ENCODE measurements at regions not wholly inside any gene's neighbourhood (a gene's known extent, or its start where the extent isn't known, plus 50 kb on each side); places are given as distances from the start of the nearest gene placed in this dataset.

DNA sequence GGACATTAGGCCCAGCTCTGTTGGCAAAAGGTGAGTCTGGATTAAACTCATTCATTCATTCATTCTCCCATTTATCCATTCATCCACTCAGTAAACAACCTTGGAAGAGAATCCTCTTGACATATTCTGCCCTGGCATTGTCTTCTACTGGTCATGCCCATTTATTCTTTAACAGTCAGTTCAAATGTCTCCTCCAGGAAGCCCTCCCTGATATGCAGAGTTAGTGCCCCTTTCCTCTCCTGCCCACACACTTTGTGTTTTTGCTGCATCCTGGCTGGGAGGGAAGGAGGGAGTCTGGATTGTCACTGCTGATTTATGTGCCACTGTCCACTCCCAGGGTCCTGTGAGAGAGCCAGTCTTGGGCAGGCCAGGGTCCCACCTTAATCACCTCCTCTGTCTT lies 600.3 kb downstream of the MATN1 start:
- ChIA-PET POLR2A (no interaction called here), CTCF (ENCODE audit: low intra/inter-chr PET ratio, low total read pairs) (no interaction called here)
- no peak overlapping the region for H3K9ac ChIP-seq (ENCODE audit: insufficient read depth, low read depth, low read length)
- H3K27me3 ChIP-seq (ENCODE audit: control insufficient read depth in 1 of 2, insufficient read depth in 2 of 2, low read length in 2 of 2), result no peaks in the 10 kb centered on the region
- ATAC-seq (no peak), FAIRE-seq (no peak), DNase-seq (ENCODE audit: low spot score) (no peak)
- no peaks in the 10 kb centered on the region for H4K20me1 ChIP-seq (ENCODE audit: insufficient read depth, low read length)
- H3K9me3 ChIP-seq (ENCODE audit: low read length), result no peaks in the 10 kb centered on the region
- no peak overlapping the region for H3K4me2 ChIP-seq (ENCODE audit: low read depth, low read length)
- BruUV-seq (replicated peaks), result no TSS peak
- no peak overlapping the region for H2AFZ ChIP-seq (ENCODE audit: low read length)
- in situ Hi-C loops (cut with HindIII; ENCODE audit: extremely low pct_ligation_motif_present, low pct_unique_long_range_greater_than_20kb), result loop anchor here (25.0 kb wide), 1 partner anchor 786 kb away; no protein-coding TSS in a partner anchor
- H3K27ac ChIP-seq (ENCODE audit: extremely low read length, insufficient read depth, low read length), result no peak overlapping the region
- H3K79me2 ChIP-seq (ENCODE audit: insufficient read depth, low read length), result no peaks in the 10 kb centered on the region
- no peaks in the 10 kb centered on the region for H3K4me1 ChIP-seq (ENCODE audit: insufficient read depth, low read length)
- H3K4me3 ChIP-seq (replicated peaks in 1 of 3; ENCODE audit: insufficient read depth in 1 of 3, low read depth in 2 of 3, low read length in 3 of 3), result no peak overlapping the region
- intact Hi-C loops (cut with micrococcal nuclease; ENCODE audit: unreplicated experiment), result no loop called here
- H3K36me3 ChIP-seq (replicated peaks in 1 of 2; ENCODE audit: control insufficient read depth in 1 of 2, insufficient read depth in 2 of 2, low read length in 2 of 2), result no peaks in the 10 kb centered on the region
- TF ChIP-seq KDM6A (CRISPR knock-in tag; IDR thresholded peaks at IDR 0.05; ENCODE audit: low read depth) (no peak), FOXA3 (CRISPR knock-in tag; IDR thresholded peaks at IDR 0.05) (no peak), PPARG (CRISPR knock-in tag; conservative IDR thresholded peaks at IDR 0.05) (no peak)

GRCh38 chr1:30120245-30121000 lies 603.0 kb downstream of the MATN1 start:
- FAIRE-seq, result no peak
- intact Hi-C loops (cut with micrococcal nuclease; ENCODE audit: unreplicated experiment), result no loop called here

More at GRCh38 chr1:30120245-30121000, 603.0 kb downstream of the MATN1 start:
- H3K27me3 ChIP-seq (ENCODE audit: control insufficient read depth in 1 of 2, insufficient read depth in 2 of 2, low read length in 2 of 2), result no peaks in the 10 kb centered on the region
- ChIA-PET CTCF (ENCODE audit: low intra/inter-chr PET ratio, low total read pairs) (no interaction called here), POLR2A (no interaction called here)
- TF ChIP-seq SKI (IDR thresholded peaks at IDR 0.05; ENCODE audit: partially characterized antibody) (no peak), NFIB (CRISPR knock-in tag; IDR thresholded peaks at IDR 0.05; ENCODE audit: borderline replicate concordance) (no peak), SALL1 (CRISPR knock-in tag; IDR thresholded peaks at IDR 0.05) (no peak), ZNF782 (CRISPR knock-in tag; IDR thresholded peaks at IDR 0.05; ENCODE audit: borderline replicate concordance) (no peak), REPIN1 (CRISPR knock-in tag; IDR thresholded peaks at IDR 0.05; ENCODE audit: borderline replicate concordance, low read depth) (no peak), PRMT3 (CRISPR knock-in tag; IDR thresholded peaks at IDR 0.05; ENCODE audit: borderline replicate concordance, low read depth) (no peak), HHEX (CRISPR knock-in tag; IDR thresholded peaks at IDR 0.05) (no peak), TGIF2 (CRISPR knock-in tag; IDR thresholded peaks at IDR 0.05) (no peak), FOXA3 (CRISPR knock-in tag; IDR thresholded peaks at IDR 0.05) (no peak), MED1 (CRISPR knock-in tag; IDR thresholded peaks at IDR 0.05) (no peak), TEAD3 (CRISPR knock-in tag; optimal IDR thresholded peaks at IDR 0.05; ENCODE audit: borderline replicate concordance) (no peak)
- TF ChIP-seq, protein P1, sequence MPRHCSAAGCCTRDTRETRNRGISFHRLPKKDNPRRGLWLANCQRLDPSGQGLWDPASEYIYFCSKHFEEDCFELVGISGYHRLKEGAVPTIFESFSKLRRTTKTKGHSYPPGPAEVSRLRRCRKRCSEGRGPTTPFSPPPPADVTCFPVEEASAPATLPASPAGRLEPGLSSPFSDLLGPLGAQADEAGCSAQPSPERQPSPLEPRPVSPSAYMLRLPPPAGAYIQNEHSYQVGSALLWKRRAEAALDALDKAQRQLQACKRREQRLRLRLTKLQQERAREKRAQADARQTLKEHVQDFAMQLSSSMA (CRISPR knock-in tag; IDR thresholded peaks at IDR 0.05), result no peak
- TF ChIP-seq, protein P2, sequence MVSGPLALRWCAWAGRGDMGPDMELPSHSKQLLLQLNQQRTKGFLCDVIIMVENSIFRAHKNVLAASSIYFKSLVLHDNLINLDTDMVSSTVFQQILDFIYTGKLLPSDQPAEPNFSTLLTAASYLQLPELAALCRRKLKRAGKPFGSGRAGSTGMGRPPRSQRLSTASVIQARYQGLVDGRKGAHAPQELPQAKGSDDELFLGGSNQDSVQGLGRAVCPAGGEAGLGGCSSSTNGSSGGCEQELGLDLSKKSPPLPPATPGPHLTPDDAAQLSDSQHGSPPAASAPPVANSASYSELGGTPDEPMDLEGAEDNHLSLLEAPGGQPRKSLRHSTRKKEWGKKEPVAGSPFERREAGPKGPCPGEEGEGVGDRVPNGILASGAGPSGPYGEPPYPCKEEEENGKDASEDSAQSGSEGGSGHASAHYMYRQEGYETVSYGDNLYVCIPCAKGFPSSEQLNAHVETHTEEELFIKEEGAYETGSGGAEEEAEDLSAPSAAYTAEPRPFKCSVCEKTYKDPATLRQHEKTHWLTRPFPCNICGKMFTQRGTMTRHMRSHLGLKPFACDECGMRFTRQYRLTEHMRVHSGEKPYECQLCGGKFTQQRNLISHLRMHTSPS (CRISPR knock-in tag; IDR thresholded peaks at IDR 0.05; ENCODE audit: low read depth), result no peak
- TF ChIP-seq, protein P3, sequence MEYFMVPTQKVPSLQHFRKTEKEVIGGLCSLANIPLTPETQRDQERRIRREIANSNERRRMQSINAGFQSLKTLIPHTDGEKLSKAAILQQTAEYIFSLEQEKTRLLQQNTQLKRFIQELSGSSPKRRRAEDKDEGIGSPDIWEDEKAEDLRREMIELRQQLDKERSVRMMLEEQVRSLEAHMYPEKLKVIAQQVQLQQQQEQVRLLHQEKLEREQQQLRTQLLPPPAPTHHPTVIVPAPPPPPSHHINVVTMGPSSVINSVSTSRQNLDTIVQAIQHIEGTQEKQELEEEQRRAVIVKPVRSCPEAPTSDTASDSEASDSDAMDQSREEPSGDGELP (IDR thresholded peaks at IDR 0.05; ENCODE audit: borderline replicate concordance, low read depth), result no peak
- no peak for DNase-seq (ENCODE audit: low spot score)
- no peak overlapping the region for H2AFZ ChIP-seq (ENCODE audit: low read length)
- 31% methylated on average over 16 of the region's 16 CpGs for WGBS (ENCODE audit: low lambda C conversion rate)
- H3K4me1 ChIP-seq (ENCODE audit: insufficient read depth, low read length), result no peaks in the 10 kb centered on the region
- H3K4me2 ChIP-seq (ENCODE audit: low read depth, low read length), result no peak overlapping the region
- no TSS peak for BruUV-seq (replicated peaks)
- H3K9me3 ChIP-seq (ENCODE audit: low read length), result no peaks in the 10 kb centered on the region
- no peaks in the 10 kb centered on the region for H3K79me2 ChIP-seq (ENCODE audit: insufficient read depth, low read length)
- no peak overlapping the region for H3K4me3 ChIP-seq (replicated peaks in 1 of 3; ENCODE audit: insufficient read depth in 1 of 3, low read depth in 2 of 3, low read length in 3 of 3)
- H4K20me1 ChIP-seq (ENCODE audit: insufficient read depth, low read length), result no peaks in the 10 kb centered on the region
- H3K9ac ChIP-seq (ENCODE audit: insufficient read depth, low read depth, low read length), result no peak overlapping the region
- in situ Hi-C loops (cut with HindIII; ENCODE audit: extremely low pct_ligation_motif_present, low pct_unique_long_range_greater_than_20kb), result loop anchor here (25.0 kb wide), 1 partner anchor 783 kb away; no protein-coding TSS in a partner anchor
- H3K27ac ChIP-seq (ENCODE audit: extremely low read length, insufficient read depth, low read length), result no peak overlapping the region
- H3K36me3 ChIP-seq (replicated peaks in 1 of 2; ENCODE audit: control insufficient read depth in 1 of 2, insufficient read depth in 2 of 2, low read length in 2 of 2), result no peaks in the 10 kb centered on the region
- no peak for ATAC-seq
